HG02759 (cell line): ENCODE measurements at regions not wholly inside any gene's neighbourhood (a gene's known extent, or its start where the extent isn't known, plus 50 kb on each side); places are given as distances from the start of the nearest gene placed in this dataset.
"Not testable (repeated sequence)": the region's sequence is repeated elsewhere in the genome, so short reads cannot be mapped to it uniquely, and the experiment has no call there.

ENCODE experiments used
- ATAC-seq: cut with Tn5 transposase; IDR thresholded peaks from one replicate; pipeline ENCODE4 v1.9.1; 2021; ENCODE audit warnings: mild to moderate bottlenecking, moderate library complexity; ENCODE audit not compliant: unreplicated experiment

GRCh38 chr20:22529150-22530019, 55.0 kb downstream of the FOXA2 start:
- no peak for ATAC-seq

GRCh38 chr20:22526512-22527012, 57.8 kb downstream of the FOXA2 start:
- no peak for ATAC-seq

- no peak for ATAC-seq
These were observed 58.6 kb downstream of the FOXA2 start for GRCh38 chr20:22525821-22526220.

GRCh38 chr20:22525069-22525820, 59.1 kb downstream of the FOXA2 start:
- no peak for ATAC-seq

GRCh38 chr20:22524393-22525015, 59.9 kb downstream of the FOXA2 start:
- ATAC-seq = no peak

GRCh38 chr20:22523499-22524392, 60.6 kb downstream of the FOXA2 start:
- ATAC-seq = no peak

GRCh38 chr20:22523128-22523498, 61.3 kb downstream of the FOXA2 start:
- no peak for ATAC-seq

GRCh38 chr20:22522701-22523100, 61.7 kb downstream of the FOXA2 start:
- ATAC-seq = no peak

GRCh38 chr20:22521940-22522339, 62.4 kb downstream of the FOXA2 start:
- not testable (repeated sequence) for ATAC-seq

- no peak for ATAC-seq
These were observed 64.0 kb downstream of the FOXA2 start for GRCh38 chr20:22520381-22520780.

GRCh38 chr20:22515264-22515663, 69.1 kb downstream of the FOXA2 start:
- ATAC-seq = no peak

GRCh38 chr20:22513574-22513973, 70.8 kb downstream of the FOXA2 start:
- ATAC-seq = no peak

- ATAC-seq = no peak
These were observed 71.4 kb downstream of the FOXA2 start for GRCh38 chr20:22512911-22513489.

- no peak for ATAC-seq
These were observed 72.1 kb downstream of the FOXA2 start for GRCh38 chr20:22511943-22512910.

- no peak for ATAC-seq
These were observed 74.6 kb downstream of the FOXA2 start for GRCh38 chr20:22509843-22510147.

- ATAC-seq = no peak
These were observed 75.1 kb downstream of the FOXA2 start for GRCh38 chr20:22509090-22509842.

GRCh38 chr20:22508426-22508825, 75.9 kb downstream of the FOXA2 start:
- ATAC-seq = no peak

- ATAC-seq = no peak
These were observed 77.0 kb downstream of the FOXA2 start for GRCh38 chr20:22507240-22507961.
